WTC11 (cell line): ENCODE measurements at regions not wholly inside any gene's neighbourhood (a gene's known extent, or its start where the extent isn't known, plus 50 kb on each side); places are given as distances from the start of the nearest gene placed in this dataset.

ENCODE experiments used
- ATAC-seq: fragments of 200-7000 bp; cut with Tn5 transposase; 2 replicates; pipeline ENCODE4 v1.10.0; 2021; ENCODE audit warnings: mild to moderate bottlenecking, moderate library complexity
- CTCF ChIA-PET: fragments of 300-600 bp; sonication (Branson Sonifier 250); formaldehyde crosslinking; loops from one replicate; lab custom pipeline; 2021; ENCODE audit warnings: antibody characterized with exemption; lab: Charles Lee
- POLR2A ChIA-PET: fragments of 350-600 bp; sonication (Branson Sonifier 250); formaldehyde crosslinking; loops from one replicate; lab custom pipeline; 2021; ENCODE audit warnings: antibody characterized with exemption; lab: Charles Lee
- DNase-seq: peaks from one replicate; pipeline ENCODE4 v3.0.0; 2021; ENCODE audit warnings: low spot score
- H3K27ac Mint-ChIP-seq: 2 replicates; pipeline ENCODE4 v1.8.0; 2021; ENCODE audit warnings: mixed read lengths
- H3K27me3 Mint-ChIP-seq: 2 replicates; pipeline ENCODE4 v1.8.0; 2021; ENCODE audit warnings: low read depth, mild to moderate bottlenecking, moderate library complexity, mixed read lengths
- H3K36me3 Mint-ChIP-seq: 2 replicates; pipeline ENCODE4 v1.8.0; 2021; ENCODE audit warnings: mixed read lengths
- H3K4me1 Mint-ChIP-seq: 2 replicates; pipeline ENCODE4 v1.8.0; 2022; ENCODE audit warnings: mixed read lengths
- H3K4me3 Mint-ChIP-seq: 2 replicates; pipeline ENCODE4 v1.8.0; 2021; ENCODE audit warnings: mild to moderate bottlenecking, moderate library complexity, mixed read lengths
- H3K9me3 Mint-ChIP-seq: 2 replicates; pipeline ENCODE4 v1.8.0; 2021; ENCODE audit warnings: mixed read lengths
- ATF1 ChIP-seq: sonication (generic); formaldehyde crosslinking; IDR thresholded peaks from 2 replicates; pipeline ENCODE4 v1.8.1; 2023; ENCODE audit warnings: mild to moderate bottlenecking, moderate library complexity, missing genetic modification reagents
- CBFB ChIP-seq: sonication (generic); formaldehyde crosslinking; IDR thresholded peaks from 2 replicates; pipeline ENCODE4 v1.8.1; 2022; ENCODE audit warnings: mild to moderate bottlenecking, low read depth, missing genetic modification reagents
- CREB1 ChIP-seq: sonication (generic); formaldehyde crosslinking; IDR thresholded peaks from 2 replicates; pipeline ENCODE4 v1.8.0; 2023; ENCODE audit warnings: mild to moderate bottlenecking, missing genetic modification reagents
- CREM ChIP-seq: sonication (generic); formaldehyde crosslinking; IDR thresholded peaks from 2 replicates; pipeline ENCODE4 v1.8.1; 2022; ENCODE audit warnings: mild to moderate bottlenecking, missing genetic modification reagents, moderate library complexity
- FOXK1 ChIP-seq: sonication (generic); formaldehyde crosslinking; IDR thresholded peaks from 2 replicates; pipeline ENCODE4 v1.8.0; 2022; ENCODE audit warnings: mild to moderate bottlenecking, moderate library complexity, missing genetic modification reagents
- GABPB1 ChIP-seq: sonication (generic); formaldehyde crosslinking; IDR thresholded peaks from 2 replicates; pipeline ENCODE4 v1.8.1; 2023; ENCODE audit warnings: mild to moderate bottlenecking, missing genetic modification reagents
- GTF2I ChIP-seq: fragments of 250-450 bp; sonication (Bioruptor Pico); conservative IDR thresholded peaks from 2 replicates; pipeline ENCODE4 v1.4.0; 2021; ENCODE audit warnings: mild to moderate bottlenecking
- IRF2 ChIP-seq: sonication (generic); formaldehyde crosslinking; IDR thresholded peaks from 2 replicates; pipeline ENCODE4 v1.8.0; 2022; ENCODE audit warnings: low read depth, missing genetic modification reagents, borderline replicate concordance
- JUN ChIP-seq: sonication (generic); formaldehyde crosslinking; IDR thresholded peaks from 2 replicates; pipeline ENCODE4 v1.8.0; 2023; ENCODE audit warnings: mild to moderate bottlenecking, missing genetic modification reagents
- MYBL2 ChIP-seq: sonication (generic); formaldehyde crosslinking; IDR thresholded peaks from 2 replicates; pipeline ENCODE4 v1.8.1; 2023; ENCODE audit warnings: mild to moderate bottlenecking, moderate library complexity, missing genetic modification reagents
- NFE2L1 ChIP-seq: sonication (generic); formaldehyde crosslinking; IDR thresholded peaks from 2 replicates; pipeline ENCODE4 v1.8.1; 2023; ENCODE audit warnings: missing genetic modification reagents
- NR1H2 ChIP-seq: sonication (generic); formaldehyde crosslinking; IDR thresholded peaks from 2 replicates; pipeline ENCODE4 v1.9.0; 2021; ENCODE audit warnings: mild to moderate bottlenecking, moderate library complexity, missing genetic modification reagents
- RELA ChIP-seq: sonication (generic); formaldehyde crosslinking; IDR thresholded peaks from 2 replicates; pipeline ENCODE4 v1.8.1; 2022; ENCODE audit warnings: missing genetic modification reagents, mild to moderate bottlenecking, borderline replicate concordance
- RORB ChIP-seq: fragments of 250-450 bp; sonication (Bioruptor Pico); IDR thresholded peaks from 2 replicates; pipeline ENCODE4 v1.9.0; 2021; ENCODE audit warnings: mild to moderate bottlenecking
- SP1 ChIP-seq: sonication (generic); formaldehyde crosslinking; conservative IDR thresholded peaks from 2 replicates; pipeline ENCODE4 v1.8.1; 2022; ENCODE audit warnings: missing genetic modification reagents
- TEAD4 ChIP-seq: sonication (generic); formaldehyde crosslinking; IDR thresholded peaks from 2 replicates; pipeline ENCODE4 v1.8.0; 2022; ENCODE audit warnings: mild to moderate bottlenecking, missing genetic modification reagents
- ZBTB21 ChIP-seq: sonication (generic); formaldehyde crosslinking; IDR thresholded peaks from 2 replicates; pipeline ENCODE4 v1.8.1; 2023; ENCODE audit warnings: mild to moderate bottlenecking, missing genetic modification reagents, borderline replicate concordance
- ZNF232 ChIP-seq: sonication (generic); formaldehyde crosslinking; IDR thresholded peaks from 2 replicates; pipeline ENCODE4 v1.8.0; 2022; ENCODE audit warnings: mild to moderate bottlenecking, missing genetic modification reagents
- ZNF317 ChIP-seq: sonication (generic); formaldehyde crosslinking; IDR thresholded peaks from 2 replicates; pipeline ENCODE4 v1.8.1; 2023; ENCODE audit warnings: low read depth, mild to moderate bottlenecking, moderate library complexity, missing genetic modification reagents, borderline replicate concordance
- ZNF423 ChIP-seq: fragments of 250-450 bp; sonication (Bioruptor Pico); IDR thresholded peaks from 2 replicates; pipeline ENCODE4 v2.1.2; 2022; ENCODE audit warnings: mild to moderate bottlenecking, moderate library complexity
- TF ChIP-seq, protein P1 (sequence below): fragments of 200-600 bp; IDR thresholded peaks from 2 replicates; pipeline ENCODE4 v1.8.0; 2022; ENCODE audit warnings: antibody characterized with exemption
- TF ChIP-seq, protein P2 (sequence below): sonication (generic); formaldehyde crosslinking; IDR thresholded peaks from 2 replicates; pipeline ENCODE4 v1.8.0; 2022; ENCODE audit warnings: mild to moderate bottlenecking, missing genetic modification reagents
- TF ChIP-seq, protein P3 (sequence below): sonication (generic); formaldehyde crosslinking; IDR thresholded peaks from 2 replicates; pipeline ENCODE4 v1.8.1; 2022; ENCODE audit warnings: low read depth, mild to moderate bottlenecking, moderate library complexity, missing genetic modification reagents, borderline replicate concordance
- TF ChIP-seq, protein P4 (sequence below): sonication (generic); formaldehyde crosslinking; IDR thresholded peaks from 2 replicates; pipeline ENCODE4 v1.8.1; 2022; ENCODE audit warnings: low read depth, missing genetic modification reagents, borderline replicate concordance
- TF ChIP-seq, protein P5 (sequence below): fragments of 250-450 bp; sonication (Bioruptor Pico); IDR thresholded peaks from 2 replicates; pipeline ENCODE4 v1.8.0; 2021; ENCODE audit warnings: mild to moderate bottlenecking
- TF ChIP-seq, protein P6 (sequence below): fragments of 250-450 bp; sonication (Bioruptor Pico); IDR thresholded peaks from 2 replicates; pipeline ENCODE4 v1.9.0; 2021; ENCODE audit warnings: mild to moderate bottlenecking
- TF ChIP-seq, protein P7 (sequence below): sonication (generic); formaldehyde crosslinking; IDR thresholded peaks from 2 replicates; pipeline ENCODE4 v1.8.1; 2023; ENCODE audit warnings: mild to moderate bottlenecking, missing genetic modification reagents

DNA sequence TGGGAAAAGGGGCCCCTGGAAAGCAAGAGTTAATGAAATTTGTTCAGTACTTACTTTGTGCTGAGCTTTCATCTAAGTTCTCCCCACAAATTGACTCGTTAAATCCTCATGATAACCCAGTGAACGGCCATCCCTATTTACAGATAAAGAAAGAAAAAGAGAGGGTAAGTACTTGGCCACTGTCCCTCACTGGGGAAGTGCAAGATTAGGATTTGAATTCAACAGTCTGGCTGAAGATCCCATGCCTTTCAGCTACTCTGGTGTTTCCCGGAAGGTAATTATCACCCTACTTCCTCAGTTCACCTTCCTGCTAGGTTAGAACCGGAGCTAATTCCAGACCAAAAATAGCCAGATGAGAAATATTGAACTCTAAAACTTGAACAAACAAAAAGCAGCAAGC is 269.2 kb upstream of the TLE4 start:
- DNase-seq, result no peak
- H3K36me3 Mint-ChIP-seq, result no peaks in the 10 kb centered on the region
- no peak overlapping the region for H3K27ac Mint-ChIP-seq
- no peaks in the 10 kb centered on the region for H3K9me3 Mint-ChIP-seq
- CTCF ChIA-PET, result interaction anchor here (1.2 kb wide), 1 partner anchor 10 kb away, joined by 5 read pairs; no protein-coding TSS in a partner anchor
- H3K4me3 Mint-ChIP-seq, result no peak overlapping the region
- peaks cover 43% of the 10 kb centered on the region for H3K4me1 Mint-ChIP-seq
- TF ChIP-seq, protein P1, sequence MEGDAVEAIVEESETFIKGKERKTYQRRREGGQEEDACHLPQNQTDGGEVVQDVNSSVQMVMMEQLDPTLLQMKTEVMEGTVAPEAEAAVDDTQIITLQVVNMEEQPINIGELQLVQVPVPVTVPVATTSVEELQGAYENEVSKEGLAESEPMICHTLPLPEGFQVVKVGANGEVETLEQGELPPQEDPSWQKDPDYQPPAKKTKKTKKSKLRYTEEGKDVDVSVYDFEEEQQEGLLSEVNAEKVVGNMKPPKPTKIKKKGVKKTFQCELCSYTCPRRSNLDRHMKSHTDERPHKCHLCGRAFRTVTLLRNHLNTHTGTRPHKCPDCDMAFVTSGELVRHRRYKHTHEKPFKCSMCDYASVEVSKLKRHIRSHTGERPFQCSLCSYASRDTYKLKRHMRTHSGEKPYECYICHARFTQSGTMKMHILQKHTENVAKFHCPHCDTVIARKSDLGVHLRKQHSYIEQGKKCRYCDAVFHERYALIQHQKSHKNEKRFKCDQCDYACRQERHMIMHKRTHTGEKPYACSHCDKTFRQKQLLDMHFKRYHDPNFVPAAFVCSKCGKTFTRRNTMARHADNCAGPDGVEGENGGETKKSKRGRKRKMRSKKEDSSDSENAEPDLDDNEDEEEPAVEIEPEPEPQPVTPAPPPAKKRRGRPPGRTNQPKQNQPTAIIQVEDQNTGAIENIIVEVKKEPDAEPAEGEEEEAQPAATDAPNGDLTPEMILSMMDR, result no peak
- no peak for TF ChIP-seq ZBTB21 (CRISPR knock-in tag)
- no peak for TF ChIP-seq NR1H2
- TF ChIP-seq, protein P2, sequence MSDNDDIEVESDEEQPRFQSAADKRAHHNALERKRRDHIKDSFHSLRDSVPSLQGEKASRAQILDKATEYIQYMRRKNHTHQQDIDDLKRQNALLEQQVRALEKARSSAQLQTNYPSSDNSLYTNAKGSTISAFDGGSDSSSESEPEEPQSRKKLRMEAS (CRISPR knock-in tag), result no peak
- TF ChIP-seq, protein P3, sequence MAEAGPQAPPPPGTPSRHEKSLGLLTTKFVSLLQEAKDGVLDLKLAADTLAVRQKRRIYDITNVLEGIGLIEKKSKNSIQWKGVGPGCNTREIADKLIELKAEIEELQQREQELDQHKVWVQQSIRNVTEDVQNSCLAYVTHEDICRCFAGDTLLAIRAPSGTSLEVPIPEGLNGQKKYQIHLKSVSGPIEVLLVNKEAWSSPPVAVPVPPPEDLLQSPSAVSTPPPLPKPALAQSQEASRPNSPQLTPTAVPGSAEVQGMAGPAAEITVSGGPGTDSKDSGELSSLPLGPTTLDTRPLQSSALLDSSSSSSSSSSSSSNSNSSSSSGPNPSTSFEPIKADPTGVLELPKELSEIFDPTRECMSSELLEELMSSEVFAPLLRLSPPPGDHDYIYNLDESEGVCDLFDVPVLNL (CRISPR knock-in tag), result no peak
- TF ChIP-seq ZNF317 (CRISPR knock-in tag), result no peak
- no peak for TF ChIP-seq FOXK1 (CRISPR knock-in tag)
- no peak for TF ChIP-seq ATF1 (CRISPR knock-in tag)
- TF ChIP-seq ZNF423 (CRISPR knock-in tag), result no peak
- no peak for TF ChIP-seq GTF2I
- no peak for TF ChIP-seq IRF2 (CRISPR knock-in tag)
- TF ChIP-seq JUN (CRISPR knock-in tag), result no peak
- TF ChIP-seq, protein P4, sequence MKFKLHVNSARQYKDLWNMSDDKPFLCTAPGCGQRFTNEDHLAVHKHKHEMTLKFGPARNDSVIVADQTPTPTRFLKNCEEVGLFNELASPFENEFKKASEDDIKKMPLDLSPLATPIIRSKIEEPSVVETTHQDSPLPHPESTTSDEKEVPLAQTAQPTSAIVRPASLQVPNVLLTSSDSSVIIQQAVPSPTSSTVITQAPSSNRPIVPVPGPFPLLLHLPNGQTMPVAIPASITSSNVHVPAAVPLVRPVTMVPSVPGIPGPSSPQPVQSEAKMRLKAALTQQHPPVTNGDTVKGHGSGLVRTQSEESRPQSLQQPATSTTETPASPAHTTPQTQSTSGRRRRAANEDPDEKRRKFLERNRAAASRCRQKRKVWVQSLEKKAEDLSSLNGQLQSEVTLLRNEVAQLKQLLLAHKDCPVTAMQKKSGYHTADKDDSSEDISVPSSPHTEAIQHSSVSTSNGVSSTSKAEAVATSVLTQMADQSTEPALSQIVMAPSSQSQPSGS (CRISPR knock-in tag), result no peak
- TF ChIP-seq GABPB1 (CRISPR knock-in tag), result no peak
- no peak for TF ChIP-seq SP1 (CRISPR knock-in tag)
- TF ChIP-seq RELA (CRISPR knock-in tag), result no peak
- TF ChIP-seq CREB1 (CRISPR knock-in tag), result no peak
- TF ChIP-seq ZNF232, result no peak
- TF ChIP-seq, protein P5, sequence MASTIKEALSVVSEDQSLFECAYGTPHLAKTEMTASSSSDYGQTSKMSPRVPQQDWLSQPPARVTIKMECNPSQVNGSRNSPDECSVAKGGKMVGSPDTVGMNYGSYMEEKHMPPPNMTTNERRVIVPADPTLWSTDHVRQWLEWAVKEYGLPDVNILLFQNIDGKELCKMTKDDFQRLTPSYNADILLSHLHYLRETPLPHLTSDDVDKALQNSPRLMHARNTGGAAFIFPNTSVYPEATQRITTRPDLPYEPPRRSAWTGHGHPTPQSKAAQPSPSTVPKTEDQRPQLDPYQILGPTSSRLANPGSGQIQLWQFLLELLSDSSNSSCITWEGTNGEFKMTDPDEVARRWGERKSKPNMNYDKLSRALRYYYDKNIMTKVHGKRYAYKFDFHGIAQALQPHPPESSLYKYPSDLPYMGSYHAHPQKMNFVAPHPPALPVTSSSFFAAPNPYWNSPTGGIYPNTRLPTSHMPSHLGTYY (CRISPR knock-in tag), result no peak
- no peak for TF ChIP-seq MYBL2 (CRISPR knock-in tag)
- TF ChIP-seq, all 79 proteins: peak for 0
- no peaks in the 10 kb centered on the region; the same call in 1 of the 2 replicates for H3K27me3 Mint-ChIP-seq
- ATAC-seq, result no peak
- POLR2A ChIA-PET, result no interaction called here

DNA sequence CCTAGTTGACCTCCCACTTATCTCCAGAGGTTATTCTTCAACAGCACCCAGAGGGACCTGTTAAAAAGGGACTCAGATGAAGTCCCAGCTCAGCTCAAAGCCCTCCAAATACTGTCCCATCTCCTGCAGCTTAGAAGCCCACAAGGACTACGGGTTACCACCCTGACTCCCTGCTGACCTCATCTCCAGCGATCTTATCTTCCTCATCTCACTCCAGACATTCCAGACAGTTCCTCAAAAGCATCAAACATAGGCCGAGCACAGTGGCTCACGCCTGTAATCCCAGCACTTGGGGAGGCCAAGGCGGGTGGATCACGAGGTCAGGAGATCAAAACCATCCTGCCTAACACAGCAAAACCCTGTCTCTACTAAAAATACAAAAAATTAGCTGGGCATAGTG is 263.8 kb upstream of the TLE4 start:
- no peaks in the 10 kb centered on the region; the same call in 1 of the 2 replicates for H3K27me3 Mint-ChIP-seq

More for the DNA sequence above, 263.8 kb upstream of the TLE4 start:
- ATAC-seq, result no peak
- DNase-seq, result no peak
- H3K27ac Mint-ChIP-seq, result no peak overlapping the region
- ChIA-PET CTCF (no interaction called here), POLR2A (no interaction called here)
- no peaks in the 10 kb centered on the region for H3K9me3 Mint-ChIP-seq
- H3K36me3 Mint-ChIP-seq, result no peaks in the 10 kb centered on the region
- H3K4me1 Mint-ChIP-seq, result peaks cover 14% of the 10 kb centered on the region
- H3K4me3 Mint-ChIP-seq, result no peak overlapping the region
- no peak for TF ChIP-seq CBFB (CRISPR knock-in tag)
- TF ChIP-seq CREM (CRISPR knock-in tag), result no peak
- TF ChIP-seq, protein P6, sequence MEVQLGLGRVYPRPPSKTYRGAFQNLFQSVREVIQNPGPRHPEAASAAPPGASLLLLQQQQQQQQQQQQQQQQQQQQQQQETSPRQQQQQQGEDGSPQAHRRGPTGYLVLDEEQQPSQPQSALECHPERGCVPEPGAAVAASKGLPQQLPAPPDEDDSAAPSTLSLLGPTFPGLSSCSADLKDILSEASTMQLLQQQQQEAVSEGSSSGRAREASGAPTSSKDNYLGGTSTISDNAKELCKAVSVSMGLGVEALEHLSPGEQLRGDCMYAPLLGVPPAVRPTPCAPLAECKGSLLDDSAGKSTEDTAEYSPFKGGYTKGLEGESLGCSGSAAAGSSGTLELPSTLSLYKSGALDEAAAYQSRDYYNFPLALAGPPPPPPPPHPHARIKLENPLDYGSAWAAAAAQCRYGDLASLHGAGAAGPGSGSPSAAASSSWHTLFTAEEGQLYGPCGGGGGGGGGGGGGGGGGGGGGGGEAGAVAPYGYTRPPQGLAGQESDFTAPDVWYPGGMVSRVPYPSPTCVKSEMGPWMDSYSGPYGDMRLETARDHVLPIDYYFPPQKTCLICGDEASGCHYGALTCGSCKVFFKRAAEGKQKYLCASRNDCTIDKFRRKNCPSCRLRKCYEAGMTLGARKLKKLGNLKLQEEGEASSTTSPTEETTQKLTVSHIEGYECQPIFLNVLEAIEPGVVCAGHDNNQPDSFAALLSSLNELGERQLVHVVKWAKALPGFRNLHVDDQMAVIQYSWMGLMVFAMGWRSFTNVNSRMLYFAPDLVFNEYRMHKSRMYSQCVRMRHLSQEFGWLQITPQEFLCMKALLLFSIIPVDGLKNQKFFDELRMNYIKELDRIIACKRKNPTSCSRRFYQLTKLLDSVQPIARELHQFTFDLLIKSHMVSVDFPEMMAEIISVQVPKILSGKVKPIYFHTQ (CRISPR knock-in tag), result no peak
- no peak for TF ChIP-seq GABPB1 (CRISPR knock-in tag)
- no peak for TF ChIP-seq NFE2L1 (CRISPR knock-in tag)
- TF ChIP-seq, protein P7, sequence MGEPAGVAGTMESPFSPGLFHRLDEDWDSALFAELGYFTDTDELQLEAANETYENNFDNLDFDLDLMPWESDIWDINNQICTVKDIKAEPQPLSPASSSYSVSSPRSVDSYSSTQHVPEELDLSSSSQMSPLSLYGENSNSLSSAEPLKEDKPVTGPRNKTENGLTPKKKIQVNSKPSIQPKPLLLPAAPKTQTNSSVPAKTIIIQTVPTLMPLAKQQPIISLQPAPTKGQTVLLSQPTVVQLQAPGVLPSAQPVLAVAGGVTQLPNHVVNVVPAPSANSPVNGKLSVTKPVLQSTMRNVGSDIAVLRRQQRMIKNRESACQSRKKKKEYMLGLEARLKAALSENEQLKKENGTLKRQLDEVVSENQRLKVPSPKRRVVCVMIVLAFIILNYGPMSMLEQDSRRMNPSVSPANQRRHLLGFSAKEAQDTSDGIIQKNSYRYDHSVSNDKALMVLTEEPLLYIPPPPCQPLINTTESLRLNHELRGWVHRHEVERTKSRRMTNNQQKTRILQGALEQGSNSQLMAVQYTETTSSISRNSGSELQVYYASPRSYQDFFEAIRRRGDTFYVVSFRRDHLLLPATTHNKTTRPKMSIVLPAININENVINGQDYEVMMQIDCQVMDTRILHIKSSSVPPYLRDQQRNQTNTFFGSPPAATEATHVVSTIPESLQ (CRISPR knock-in tag), result no peak
- no peak for TF ChIP-seq RORB (CRISPR knock-in tag)
- TF ChIP-seq IRF2 (CRISPR knock-in tag), result no peak
- no peak for TF ChIP-seq TEAD4 (CRISPR knock-in tag)
